GM12873 (cell line): ENCODE measurements at regions not wholly inside any gene's neighbourhood (a gene's known extent, or its start where the extent isn't known, plus 50 kb on each side); places are given as distances from the start of the nearest gene placed in this dataset.

ENCODE experiments used
- CTCF ChIP-seq: IDR thresholded peaks from 2 replicates; pipeline ENCODE4 v1.5.1; 2012; ENCODE audit warnings: low read depth, mild to moderate bottlenecking, moderate library complexity, low read length, control low read depth; ENCODE audit not compliant: insufficient read depth; ENCODE audit errors: missing control alignments

DNA sequence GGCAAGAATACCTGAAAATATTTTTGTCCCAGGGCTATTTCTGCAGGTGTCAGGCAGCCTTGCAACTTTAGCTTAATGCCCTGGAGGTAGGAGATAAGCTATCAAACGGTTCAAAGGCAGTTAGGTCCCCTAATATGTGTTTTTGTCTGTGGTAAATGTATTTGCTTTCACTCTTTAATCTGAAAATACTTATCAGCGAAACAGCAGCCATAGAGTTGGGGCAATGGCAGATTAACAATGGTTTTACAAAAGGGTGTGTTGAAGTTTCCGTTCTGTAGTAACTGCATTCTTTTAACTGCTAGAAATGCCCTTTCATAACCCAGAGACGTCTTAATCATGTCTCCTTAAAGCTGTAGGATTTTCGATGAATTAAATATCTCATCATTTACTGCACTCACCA, 265.0 kb upstream of the TRIB2 start:
- TF ChIP-seq CTCF = no peak

GRCh38 chr2:12452185-12452584, 264.6 kb upstream of the TRIB2 start:
- no peak for TF ChIP-seq CTCF

DNA sequence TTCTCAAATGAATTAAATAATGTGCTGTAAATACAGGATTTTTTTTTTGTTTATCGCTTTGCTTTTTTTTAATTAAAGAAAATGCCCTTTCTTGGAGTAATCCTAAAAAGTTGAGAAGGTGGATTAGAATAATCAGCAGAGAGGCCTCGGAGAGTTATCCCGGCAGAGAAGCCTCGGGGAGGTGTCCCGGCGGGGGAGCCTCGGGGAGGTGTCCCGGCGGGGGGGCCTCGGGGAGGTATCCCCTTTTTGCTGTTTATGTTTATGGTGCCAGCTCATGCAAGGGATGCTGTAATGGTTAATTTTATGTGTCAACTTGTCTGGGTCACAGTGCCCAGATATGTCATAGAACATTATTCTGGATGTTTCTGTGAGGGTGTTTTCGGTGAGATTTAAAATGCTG, 263.0 kb upstream of the TRIB2 start:
- TF ChIP-seq CTCF = no peak

- no peak for TF ChIP-seq CTCF
These were observed 261.1 kb upstream of the TRIB2 start for GRCh38 chr2:12455661-12456060.

GRCh38 chr2:12456293-12457106, 260.2 kb upstream of the TRIB2 start:
- TF ChIP-seq CTCF = no peak

GRCh38 chr2:12457831-12458230, 258.9 kb upstream of the TRIB2 start:
- TF ChIP-seq CTCF = no peak

GRCh38 chr2:12463189-12463588, 253.5 kb upstream of the TRIB2 start:
- TF ChIP-seq CTCF = no peak
